ENCODE measurements at regions not wholly inside any gene's neighbourhood (a gene's known extent, or its start where the extent isn't known, plus 50 kb on each side); places are given as distances from the start of the nearest gene placed in this dataset.

GRCh38 chr9:71171517-71171916, 50.1 kb upstream of the TRPM3 start:
- TF ChIP-seq CTCF (IDR thresholded peaks at IDR 0.05; ENCODE audit: control insufficient read depth, extremely low read depth, insufficient read depth), result no peak
- no peak for DNase-seq (ENCODE audit: low read depth)
- H3K4me3 ChIP-seq (ENCODE audit: low read depth, low read length), result no peak overlapping the region
